ENCODE measurements at regions not wholly inside any gene's neighbourhood (a gene's known extent, or its start where the extent isn't known, plus 50 kb on each side); places are given as distances from the start of the nearest gene placed in this dataset.
"Not testable (repeated sequence)": the region's sequence is repeated elsewhere in the genome, so short reads cannot be mapped to it uniquely, and the experiment has no call there.

GRCh38 chr17:22253007-22253406, 560.7 kb downstream of the KCNJ18 start:
- no peak for DNase-seq (ENCODE audit: low read depth, low spot score)

GRCh38 chr17:22265807-22266206, 573.5 kb downstream of the KCNJ18 start:
- DNase-seq (ENCODE audit: low read depth, low spot score), result no peak

- no peak for DNase-seq (ENCODE audit: low read depth, low spot score)
These were observed 573.9 kb downstream of the KCNJ18 start for GRCh38 chr17:22266231-22266630.

GRCh38 chr17:22267019-22267418, 574.7 kb downstream of the KCNJ18 start:
- DNase-seq (ENCODE audit: low read depth, low spot score), result no peak

- DNase-seq (ENCODE audit: low read depth, low spot score), result no peak
These were observed 576.0 kb downstream of the KCNJ18 start for GRCh38 chr17:22268214-22268911.

DNA sequence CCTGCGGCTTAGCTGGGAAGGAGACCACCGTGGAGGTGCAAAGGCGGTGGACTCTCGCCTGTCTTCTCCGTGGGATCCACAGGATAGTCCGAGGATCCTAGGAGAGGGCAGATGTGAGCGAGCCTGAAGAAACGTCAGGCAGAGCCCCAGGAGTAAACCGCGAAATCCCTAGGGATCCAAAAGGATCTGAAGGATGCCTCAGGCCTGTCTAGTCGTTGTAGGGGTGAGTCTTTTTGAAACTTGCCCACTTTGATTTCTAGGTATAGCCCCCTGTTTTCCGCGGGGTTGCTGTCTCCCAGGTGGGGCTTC, 576.5 kb downstream of the KCNJ18 start:
- DNase-seq (ENCODE audit: low read depth, low spot score), result no peak

- DNase-seq (ENCODE audit: low read depth, low spot score), result no peak
These were observed 578.1 kb downstream of the KCNJ18 start for GRCh38 chr17:22270381-22270780.

DNA sequence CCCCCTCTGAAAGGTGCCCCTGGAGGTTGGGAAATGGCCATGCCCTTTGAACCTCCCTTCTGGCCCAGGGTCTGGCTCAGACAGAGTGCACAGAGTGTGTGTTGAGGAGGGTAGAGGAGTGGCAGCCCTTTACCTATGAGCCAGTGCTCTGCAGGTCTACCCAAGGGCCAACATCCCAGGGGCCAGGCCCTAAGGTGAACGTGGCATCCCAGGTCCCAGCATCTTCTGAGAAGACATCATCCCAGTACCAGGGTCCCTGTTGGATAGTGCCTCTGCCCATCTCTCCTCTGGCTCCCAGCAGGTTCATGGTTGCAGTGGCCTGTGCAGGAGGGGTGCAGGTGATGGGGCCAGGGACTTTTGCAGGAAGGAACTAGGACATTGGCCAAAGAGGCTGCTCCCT, 578.5 kb downstream of the KCNJ18 start:
- DNase-seq (ENCODE audit: low read depth, low spot score), result not testable (repeated sequence)

GRCh38 chr17:22272363-22273146, 580.2 kb downstream of the KCNJ18 start:
- DNase-seq (ENCODE audit: low read depth, low spot score), result no peak

DNA sequence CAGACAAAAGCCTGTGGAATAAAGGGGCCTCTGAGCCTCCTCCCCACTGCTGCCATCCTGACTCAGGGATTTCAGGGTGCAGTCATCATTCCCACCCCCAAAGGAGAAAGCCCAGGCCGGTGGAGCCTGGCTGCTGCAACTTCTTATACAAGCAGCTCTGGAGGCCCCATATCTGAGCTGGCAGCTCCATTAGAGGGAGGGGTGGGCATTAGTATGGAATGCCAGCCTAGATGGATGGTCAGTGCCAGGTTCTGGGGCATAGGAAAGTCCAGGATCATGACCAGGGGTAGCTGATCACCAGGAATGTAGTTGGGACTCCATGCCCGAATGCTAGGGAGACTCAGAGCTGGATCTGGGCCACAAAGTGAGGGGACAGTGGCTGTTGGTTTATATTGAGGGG, 581.0 kb downstream of the KCNJ18 start:
- DNase-seq (ENCODE audit: low read depth, low spot score), result no peak

DNA sequence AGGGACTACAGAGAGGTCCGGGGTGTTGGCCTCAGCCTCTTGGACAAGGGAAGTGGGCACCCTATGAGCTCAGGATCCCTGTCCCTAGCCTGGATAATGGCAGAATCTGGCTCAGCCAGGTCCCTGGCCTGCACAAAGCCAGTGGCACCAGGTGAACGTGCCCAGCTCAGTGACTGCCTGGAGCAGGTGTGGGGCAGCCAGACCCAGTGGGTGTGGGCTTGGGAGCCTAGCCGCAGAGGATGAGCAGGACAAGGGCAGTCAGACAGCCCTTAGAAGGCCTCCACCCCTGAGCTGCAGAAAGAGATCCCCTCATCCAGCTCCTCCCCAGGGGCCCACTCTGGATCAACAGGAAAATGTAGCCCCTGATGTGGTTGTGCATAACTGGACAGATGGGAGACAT, 585.3 kb downstream of the KCNJ18 start:
- no peak for DNase-seq (ENCODE audit: low read depth, low spot score)

DNA sequence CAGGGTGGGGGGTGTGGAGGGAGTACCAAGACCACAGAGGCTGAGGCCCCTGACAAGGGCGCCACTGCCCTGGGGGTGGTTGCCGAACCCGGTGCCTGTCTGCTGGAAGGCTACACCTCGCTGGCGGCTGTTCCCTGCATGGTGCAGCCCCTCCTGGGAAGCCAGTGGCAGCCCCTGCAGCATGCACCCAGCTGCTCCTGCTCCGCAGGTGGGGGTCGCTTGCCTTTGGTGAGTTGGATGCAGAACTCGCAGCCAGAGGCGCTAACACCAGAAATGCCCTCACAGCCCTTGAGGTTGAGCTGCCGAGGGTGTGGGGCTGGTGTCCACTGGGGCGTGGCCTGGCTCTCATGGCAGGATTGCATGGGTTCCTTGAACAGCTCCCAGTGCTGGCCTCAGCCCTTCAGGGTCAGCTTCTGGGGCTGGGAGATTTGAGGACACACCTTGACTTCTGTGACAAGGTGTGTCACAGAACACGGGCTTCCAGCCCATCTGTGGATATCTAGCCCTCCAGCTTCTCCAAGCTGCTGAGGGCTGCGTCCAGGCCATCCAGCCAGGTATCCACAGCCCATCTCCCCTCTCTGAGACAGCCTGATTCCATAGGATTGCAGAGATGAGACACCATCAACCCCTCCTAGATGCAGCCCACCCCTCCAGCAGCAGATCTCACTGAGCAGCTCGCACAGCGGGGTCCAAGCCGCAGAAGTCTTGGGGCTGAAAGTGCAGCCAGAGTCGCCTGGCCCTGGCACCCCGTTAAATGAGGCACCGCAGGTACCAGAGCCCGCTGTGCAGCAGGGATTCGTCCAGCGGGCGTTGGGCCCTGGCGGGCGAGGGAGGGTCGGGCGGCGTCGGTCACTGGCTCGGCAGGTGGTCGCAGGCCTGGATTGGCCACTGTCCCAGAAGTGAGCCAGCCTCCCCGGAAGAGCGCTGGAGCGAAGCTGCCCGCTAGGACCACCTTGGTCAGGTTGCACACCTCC, 586.3 kb downstream of the KCNJ18 start:
- DNase-seq (ENCODE audit: low read depth, low spot score), result no peak

GRCh38 chr17:22286337-22287041, 594.2 kb downstream of the KCNJ18 start:
- DNase-seq (ENCODE audit: low read depth, low spot score), result no peak

GRCh38 chr17:22298484-22298951, 606.2 kb downstream of the KCNJ18 start:
- DNase-seq (ENCODE audit: low read depth, low spot score), result not testable (repeated sequence)

DNA sequence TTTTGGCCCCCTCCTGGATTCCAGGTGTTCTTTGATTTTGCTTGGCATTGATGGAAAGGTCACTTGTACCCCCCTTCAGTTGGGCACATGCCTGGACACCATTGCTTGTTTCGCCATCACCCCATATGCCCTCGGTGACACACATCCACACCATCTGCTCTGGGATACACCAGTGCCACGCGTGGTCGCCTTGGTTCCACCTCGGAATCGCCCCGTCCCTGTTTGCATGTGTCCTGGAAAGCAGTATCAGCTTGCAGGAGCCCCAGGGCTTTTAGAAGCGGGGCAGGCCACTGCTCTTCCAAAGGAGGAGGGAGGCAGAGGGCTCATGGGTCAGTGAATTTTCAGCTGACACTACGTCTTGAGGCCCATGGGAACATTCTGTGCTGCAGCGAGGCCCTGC, 607.9 kb downstream of the KCNJ18 start:
- DNase-seq (ENCODE audit: low read depth, low spot score), result no peak

- DNase-seq (ENCODE audit: low read depth, low spot score), result no peak
These were observed 608.5 kb downstream of the KCNJ18 start for GRCh38 chr17:22300731-22301352.

DNA sequence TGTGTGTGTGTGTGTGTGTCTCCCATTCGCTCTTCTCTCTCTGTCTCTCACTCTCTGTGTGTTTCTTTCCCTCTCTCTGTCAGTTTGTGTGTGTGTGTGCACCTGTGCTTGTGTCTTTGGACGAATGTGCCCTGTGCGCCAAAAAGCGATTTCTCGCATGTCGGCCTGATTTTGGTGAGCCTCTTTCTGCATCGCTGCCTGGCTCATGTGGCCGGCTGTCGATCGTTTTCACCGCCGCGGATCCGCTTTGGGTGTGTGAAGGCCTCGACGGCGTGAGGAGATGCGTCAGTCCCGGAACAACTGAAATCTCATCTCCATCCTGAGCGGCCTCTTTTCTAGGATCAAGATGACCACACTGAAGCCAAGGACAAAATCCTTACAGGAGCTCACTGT, 609.0 kb downstream of the KCNJ18 start:
- no peak for DNase-seq (ENCODE audit: low read depth, low spot score)

GRCh38 chr17:22303096-22303495, 610.8 kb downstream of the KCNJ18 start:
- no peak for DNase-seq (ENCODE audit: low read depth, low spot score)

- DNase-seq (ENCODE audit: low read depth, low spot score), result no peak
These were observed 611.5 kb downstream of the KCNJ18 start for GRCh38 chr17:22303865-22304264.

DNA sequence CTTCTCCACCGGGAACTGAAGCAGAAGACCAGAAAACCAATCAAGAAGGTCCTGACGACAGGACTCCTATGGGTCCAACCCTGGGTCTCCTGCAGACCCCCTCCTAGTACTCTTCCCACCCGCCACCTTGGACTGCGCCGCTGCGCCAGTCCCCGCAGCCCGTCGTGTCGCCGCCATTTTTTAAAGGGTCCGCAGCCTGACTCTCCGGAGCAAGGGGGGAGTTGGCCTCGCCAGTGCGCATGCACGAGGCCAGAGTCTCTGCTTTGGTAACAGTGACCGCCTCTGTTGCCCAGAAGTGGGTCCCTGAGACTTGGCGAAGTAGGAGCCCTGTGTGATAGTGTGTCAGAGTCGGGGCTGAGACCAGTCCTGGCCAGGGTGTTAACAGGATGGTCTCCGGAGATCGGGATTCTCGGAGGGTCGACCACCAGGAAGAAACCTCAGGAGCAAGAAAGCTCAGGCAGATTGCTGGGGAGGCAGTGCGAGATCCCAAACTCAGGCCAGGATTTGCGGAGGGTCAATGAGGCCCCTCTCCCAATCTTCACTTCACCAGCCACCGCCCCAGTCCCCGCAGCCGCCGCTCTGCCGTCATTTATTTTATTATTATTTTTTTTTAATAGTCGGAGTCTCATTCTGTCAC, 612.5 kb downstream of the KCNJ18 start:
- DNase-seq (ENCODE audit: low read depth, low spot score), result no peak

Measured in iPS DF 19.7 (cell line).